Activated T-helper 2 cell treated with anti-CD3 and anti-CD28 coated beads, Interferon-gamma antibody, Interleukin-2, Interleukin-4, amounts not matched to agents 10 μg/mL and 5 μg/mL and 100 μg/mL, durations not matched to agents 14 hours and 24 hours and 36 hours (primary cell): ENCODE measurements at regions not wholly inside any gene's neighbourhood (a gene's known extent, or its start where the extent isn't known, plus 50 kb on each side); places are given as distances from the start of the nearest gene placed in this dataset.
A peak's percentile ranks its signal among the peaks of the same experiment; 100 is the strongest.
"Not testable (repeated sequence)": the region's sequence is repeated elsewhere in the genome, so short reads cannot be mapped to it uniquely, and the experiment has no call there.

Experiments used
- DNase-seq: peaks from one replicate; pipeline ENCODE4 v3.0.0; 2021; ENCODE audit warnings: low spot score
- H3K27ac Mint-ChIP-seq: one replicate; pipeline ENCODE4 v1.8.0; 2021; ENCODE audit warnings: mixed read lengths
- H3K27me3 Mint-ChIP-seq: one replicate; pipeline ENCODE4 v1.8.0; 2021; ENCODE audit warnings: low read depth, mixed read lengths
- H3K36me3 Mint-ChIP-seq: one replicate; pipeline ENCODE4 v1.8.0; 2021; ENCODE audit warnings: low read depth, mixed read lengths
- H3K4me1 Mint-ChIP-seq: one replicate; pipeline ENCODE4 v1.8.0; 2021; ENCODE audit warnings: low read depth, mixed read lengths
- H3K4me3 Mint-ChIP-seq: one replicate; pipeline ENCODE4 v1.8.0; 2021; ENCODE audit warnings: low read depth, mild to moderate bottlenecking, moderate library complexity, mixed read lengths
- H3K9me3 Mint-ChIP-seq: one replicate; pipeline ENCODE4 v1.8.0; 2021; ENCODE audit warnings: mixed read lengths
- intact Hi-C: fragments of 100-400 bp; cut with micrococcal nuclease; formaldehyde crosslinking; loops from one replicate; pipeline ENCODE4 v1.15.1; 2023

DNA sequence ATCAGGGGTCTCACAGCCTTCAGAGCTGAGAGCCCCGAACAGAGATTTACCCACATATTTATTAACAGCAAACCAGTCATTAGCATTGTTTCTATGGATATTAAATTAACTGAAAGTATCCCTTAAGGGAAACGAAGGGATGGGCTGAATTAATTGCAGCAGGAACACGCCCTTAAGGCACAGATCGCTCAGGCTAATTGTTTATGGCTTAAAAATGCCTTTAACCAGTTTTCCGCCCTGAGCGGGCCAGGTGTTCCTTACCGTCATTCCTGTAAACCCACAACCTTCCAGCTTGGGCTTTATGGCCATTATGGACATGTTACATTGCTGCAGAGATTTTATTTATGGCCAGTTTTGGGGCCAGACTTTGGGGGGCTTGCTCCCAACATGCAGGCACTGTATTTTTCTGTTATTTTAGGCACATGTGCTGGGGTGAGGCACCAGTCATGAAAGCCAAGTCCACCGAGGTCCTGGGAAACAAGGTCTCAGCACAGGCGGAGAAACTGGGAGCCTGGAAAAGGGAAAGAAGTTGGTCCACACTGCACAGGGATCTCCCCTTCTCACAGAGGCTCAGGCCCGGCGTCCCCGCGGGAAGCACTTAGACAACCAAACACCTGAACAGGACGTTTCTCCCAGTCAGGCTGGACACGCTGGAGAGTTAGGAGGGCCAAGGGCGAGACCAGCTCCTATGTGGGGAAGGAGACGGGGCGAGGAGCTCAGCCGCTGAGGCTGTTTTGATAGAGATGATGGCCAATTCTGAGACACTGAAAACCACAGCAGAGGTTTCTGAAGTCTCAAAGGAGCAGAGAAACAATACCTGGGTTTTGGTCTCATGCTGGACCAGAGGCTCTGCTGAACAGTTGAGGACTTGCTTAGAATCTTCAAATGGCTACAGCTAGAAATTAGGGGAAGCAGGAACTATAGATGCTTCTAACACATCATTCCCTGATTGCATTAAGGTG lies 86.7 kb downstream of the TMEM18 start:
- peaks cover 16% of the 10 kb centered on the region for H3K27me3 Mint-ChIP-seq
- intact Hi-C loops: no loop called here
- DNase-seq: no peak
- H3K4me1 Mint-ChIP-seq: peaks cover 2% of the 10 kb centered on the region
- H3K9me3 Mint-ChIP-seq: no peaks in the 10 kb centered on the region
- no peaks in the 10 kb centered on the region for H3K36me3 Mint-ChIP-seq
- no peak overlapping the region for H3K4me3 Mint-ChIP-seq
- H3K27ac Mint-ChIP-seq: no peak overlapping the region

DNA sequence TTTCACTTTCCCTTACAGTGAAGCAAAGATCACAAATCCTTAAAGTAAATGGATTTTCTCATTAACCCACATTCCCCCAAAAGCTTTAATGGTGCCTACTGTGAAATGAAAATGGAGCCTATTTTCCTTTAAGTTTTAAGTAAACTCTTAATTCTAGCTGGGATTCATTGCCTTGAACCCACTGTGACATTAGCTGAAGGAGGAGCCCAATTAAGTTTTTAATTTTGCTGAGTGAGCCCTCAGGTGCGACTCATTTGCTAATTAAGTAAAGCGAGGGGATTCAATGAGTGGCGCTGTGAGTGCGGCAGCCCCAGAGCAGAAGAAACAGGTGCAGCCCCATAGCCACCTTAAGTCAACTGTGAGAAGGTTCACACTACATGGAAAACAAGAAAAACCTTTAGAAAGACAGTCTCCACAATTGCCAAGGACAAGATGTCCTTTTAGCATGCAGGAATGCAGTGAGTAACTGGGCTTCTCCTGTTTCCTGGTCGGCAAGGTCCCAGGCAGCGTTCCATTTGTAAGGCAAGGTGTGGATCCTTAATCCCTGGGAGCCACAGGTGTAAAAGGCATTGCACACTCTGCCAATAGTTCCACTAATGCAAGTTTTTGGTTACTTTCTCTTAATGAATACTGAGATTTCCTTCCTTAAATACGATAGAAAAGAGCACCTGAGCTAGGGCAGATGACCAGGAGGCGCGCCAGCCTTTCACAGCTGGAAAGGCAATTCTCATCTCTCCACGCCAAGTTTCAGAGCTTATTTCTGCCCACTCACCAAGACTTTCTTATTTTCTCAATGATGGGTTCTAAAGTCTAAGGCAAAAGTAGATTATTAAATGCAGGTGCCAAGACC lies 87.7 kb downstream of the TMEM18 start:
- DNase-seq: no peak
- Mint-ChIP-seq H3K9me3 (no peaks in the 10 kb centered on the region), H3K27ac (no peak overlapping the region), H3K4me3 (no peak overlapping the region), H3K36me3 (no peaks in the 10 kb centered on the region), H3K4me1 (peaks cover 11% of the 10 kb centered on the region), H3K27me3 (peaks cover 22% of the 10 kb centered on the region)
- intact Hi-C loops: no loop called here

DNA sequence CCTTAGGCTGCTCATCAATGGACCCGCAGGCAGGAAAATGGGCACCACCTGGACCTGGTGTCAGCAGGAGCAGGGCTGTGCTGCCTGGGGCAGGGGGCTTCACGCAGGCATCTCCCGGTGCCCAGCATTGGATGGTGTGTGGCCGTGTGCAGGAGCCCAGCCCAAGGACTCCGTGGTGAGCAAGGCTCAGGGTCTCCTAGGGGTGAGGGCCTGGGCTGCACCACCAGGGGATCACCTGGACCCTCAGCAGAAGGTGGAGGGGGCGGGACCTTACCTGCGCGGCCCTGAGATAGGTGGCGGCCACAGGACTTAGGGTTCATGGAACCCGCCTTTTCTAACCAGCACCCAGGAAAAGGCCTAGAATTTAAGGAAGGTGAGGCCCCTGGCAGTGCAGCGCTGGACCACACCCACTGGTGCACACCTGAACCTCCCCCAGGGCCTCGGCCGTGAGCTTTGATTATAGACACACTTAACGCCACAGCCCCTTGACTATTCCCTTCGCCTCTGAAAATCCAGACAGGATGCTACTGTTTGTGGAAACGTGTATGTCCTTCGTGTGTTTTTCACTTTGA lies 89.0 kb downstream of the TMEM18 start:
- H3K27ac Mint-ChIP-seq: no peak overlapping the region
- intact Hi-C loops: no loop called here
- H3K9me3 Mint-ChIP-seq: no peaks in the 10 kb centered on the region
- DNase-seq: no peak
- peaks cover 26% of the 10 kb centered on the region for H3K27me3 Mint-ChIP-seq
- no peaks in the 10 kb centered on the region for H3K36me3 Mint-ChIP-seq
- H3K4me3 Mint-ChIP-seq: no peak overlapping the region
- H3K4me1 Mint-ChIP-seq: peaks cover 11% of the 10 kb centered on the region

DNA sequence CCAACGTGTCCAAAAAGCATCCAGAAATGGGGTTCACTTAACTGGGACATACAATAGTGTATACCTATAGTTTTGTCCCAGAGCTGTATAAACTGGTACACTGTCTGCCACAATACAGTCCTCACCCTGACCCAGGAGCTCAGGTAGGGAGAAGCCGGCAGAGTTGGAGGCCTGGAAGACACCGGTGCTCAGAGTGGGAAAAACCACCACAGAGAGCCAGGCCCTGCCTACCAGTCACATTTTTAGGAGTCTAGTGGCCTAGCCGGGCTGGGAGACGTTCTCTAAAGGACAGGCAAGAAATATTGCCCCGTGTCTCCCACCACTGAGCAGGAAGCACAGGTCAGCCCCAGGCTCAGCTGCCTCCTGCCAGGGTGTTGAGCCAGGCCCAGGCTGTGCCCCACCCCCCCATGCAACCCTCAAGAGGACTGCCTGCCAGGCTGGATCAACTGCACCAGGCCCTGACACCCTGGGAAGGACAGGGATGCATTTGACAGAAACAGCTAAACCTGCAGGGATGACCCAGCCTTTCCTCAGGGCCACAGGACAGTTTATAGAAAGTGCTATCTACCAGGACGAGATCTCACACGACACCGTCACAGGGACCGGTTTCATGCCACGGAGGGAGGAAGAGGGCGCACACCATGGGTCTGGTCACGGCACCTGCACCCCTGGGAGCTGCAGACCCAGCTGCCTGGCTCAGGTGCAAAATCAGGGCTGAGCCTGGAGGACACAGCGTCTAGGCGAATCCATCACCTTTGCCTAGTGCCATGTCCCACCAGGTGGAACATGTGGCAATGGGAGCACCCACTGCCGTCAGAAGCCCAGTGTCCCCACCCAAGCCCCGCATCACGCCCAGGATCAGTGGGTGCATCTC lies 89.9 kb downstream of the TMEM18 start:
- Mint-ChIP-seq H3K4me1 (peaks cover 11% of the 10 kb centered on the region), H3K27me3 (peaks cover 24% of the 10 kb centered on the region), H3K9me3 (no peaks in the 10 kb centered on the region), H3K4me3 (no peak overlapping the region), H3K27ac (no peak overlapping the region), H3K36me3 (no peaks in the 10 kb centered on the region)
- no peak for DNase-seq
- intact Hi-C loops: no loop called here

DNA sequence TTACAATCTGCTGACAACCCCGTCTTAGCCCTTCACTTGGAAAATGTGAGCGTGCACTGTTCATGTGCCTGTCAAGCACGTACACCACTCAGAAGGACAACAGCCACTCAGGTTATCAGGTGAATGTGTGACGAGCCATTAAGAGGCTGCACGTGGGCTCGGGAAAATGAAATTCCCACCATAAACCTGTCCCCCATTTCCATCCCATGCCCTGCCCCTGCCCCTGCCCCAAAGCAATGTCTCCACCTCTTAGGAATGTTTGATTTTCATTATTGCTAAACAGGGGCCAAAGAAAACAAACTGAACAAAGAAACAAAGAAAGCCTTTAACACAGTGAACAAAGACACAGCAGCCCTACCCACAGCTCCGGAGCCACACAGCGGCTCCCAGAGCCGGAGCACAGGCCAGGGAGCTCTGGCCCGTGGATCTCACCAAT lies 90.5 kb downstream of the TMEM18 start:
- DNase-seq: no peak
- peaks cover 24% of the 10 kb centered on the region for H3K27me3 Mint-ChIP-seq

DNA sequence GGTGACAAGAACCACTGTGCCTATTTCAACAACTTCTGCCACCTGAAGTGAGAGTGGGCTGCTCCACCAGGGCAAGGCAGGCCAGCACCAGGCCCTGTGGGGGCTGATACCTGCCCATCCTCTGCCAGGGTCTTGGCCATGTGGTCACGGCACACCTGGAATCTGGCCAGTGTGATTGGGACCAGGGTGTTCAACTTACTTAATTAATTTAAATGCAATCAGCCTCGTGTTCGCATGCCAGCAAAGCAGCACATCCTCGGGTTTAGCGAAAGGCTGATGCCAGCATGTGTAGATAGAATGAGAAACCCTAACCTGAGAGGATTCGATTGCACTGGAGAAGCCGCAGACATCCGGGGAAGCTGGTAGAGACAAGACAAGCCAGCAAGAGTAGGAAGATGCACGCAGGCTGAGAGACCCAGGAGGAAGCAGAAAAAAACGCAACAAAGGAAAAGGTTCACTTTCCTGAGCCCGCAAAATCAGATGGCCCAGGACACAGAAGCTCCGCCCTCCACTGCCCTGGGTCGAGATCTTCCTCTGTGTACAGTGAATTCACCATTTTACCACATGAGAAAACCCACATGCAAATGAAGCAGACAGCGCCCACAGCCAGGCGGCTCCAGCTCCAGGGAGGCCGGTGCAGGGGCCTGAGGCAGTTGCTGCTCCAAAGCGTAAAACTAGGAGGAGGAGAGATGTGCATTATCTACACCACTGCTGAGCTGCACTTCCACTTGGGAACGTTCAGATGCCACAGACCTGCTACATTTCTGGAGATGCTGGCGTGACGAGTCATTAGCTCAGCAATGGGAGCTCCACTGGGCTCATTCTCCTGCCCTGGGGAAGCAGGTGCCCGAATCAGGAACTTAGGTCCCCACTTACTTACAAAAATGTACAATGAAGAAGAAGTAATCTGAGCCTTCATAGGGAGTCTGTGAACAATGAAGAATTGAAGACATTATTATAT lies 92.1 kb downstream of the TMEM18 start:
- peak; percentile 53 for DNase-seq
- H3K27ac Mint-ChIP-seq: no peak overlapping the region
- peak overlapping the region; percentile 20 for H3K4me3 Mint-ChIP-seq
- peaks cover 11% of the 10 kb centered on the region for H3K4me1 Mint-ChIP-seq
- no peaks in the 10 kb centered on the region for H3K36me3 Mint-ChIP-seq
- no peaks in the 10 kb centered on the region for H3K9me3 Mint-ChIP-seq
- intact Hi-C loops: no loop called here
- H3K27me3 Mint-ChIP-seq: peaks cover 23% of the 10 kb centered on the region

More for the DNA sequence above, 90.5 kb downstream of the TMEM18 start:
- peaks cover 11% of the 10 kb centered on the region for H3K4me1 Mint-ChIP-seq
- H3K36me3 Mint-ChIP-seq: no peaks in the 10 kb centered on the region
- H3K27ac Mint-ChIP-seq: no peak overlapping the region
- intact Hi-C loops: no loop called here
- no peaks in the 10 kb centered on the region for H3K9me3 Mint-ChIP-seq
- H3K4me3 Mint-ChIP-seq: no peak overlapping the region

DNA sequence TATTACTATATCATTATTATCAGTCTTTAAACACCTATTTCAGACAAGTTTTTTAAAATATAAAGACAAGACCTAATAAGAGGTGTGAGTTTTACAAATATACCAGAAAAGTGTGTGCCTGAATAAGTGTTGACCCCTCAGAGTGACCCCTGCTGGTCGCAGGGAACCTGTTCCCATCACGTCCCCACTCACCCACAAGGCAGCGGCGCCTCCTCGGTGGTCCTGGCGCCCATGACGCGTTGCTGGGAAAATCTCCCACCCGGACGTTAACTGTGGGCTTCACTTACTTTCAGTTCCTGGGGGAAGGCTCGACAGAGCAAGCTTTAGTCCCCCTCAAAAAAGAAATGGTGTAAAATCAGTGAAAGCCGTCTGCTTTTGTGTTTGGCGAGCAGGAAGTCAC lies 93.5 kb downstream of the TMEM18 start:
- H3K27ac Mint-ChIP-seq: no peak overlapping the region
- intact Hi-C loops: no loop called here
- H3K27me3 Mint-ChIP-seq: peaks cover 20% of the 10 kb centered on the region
- no peak overlapping the region for H3K4me3 Mint-ChIP-seq
- no peak for DNase-seq
- peaks cover 11% of the 10 kb centered on the region for H3K4me1 Mint-ChIP-seq
- H3K9me3 Mint-ChIP-seq: no peaks in the 10 kb centered on the region
- no peaks in the 10 kb centered on the region for H3K36me3 Mint-ChIP-seq

DNA sequence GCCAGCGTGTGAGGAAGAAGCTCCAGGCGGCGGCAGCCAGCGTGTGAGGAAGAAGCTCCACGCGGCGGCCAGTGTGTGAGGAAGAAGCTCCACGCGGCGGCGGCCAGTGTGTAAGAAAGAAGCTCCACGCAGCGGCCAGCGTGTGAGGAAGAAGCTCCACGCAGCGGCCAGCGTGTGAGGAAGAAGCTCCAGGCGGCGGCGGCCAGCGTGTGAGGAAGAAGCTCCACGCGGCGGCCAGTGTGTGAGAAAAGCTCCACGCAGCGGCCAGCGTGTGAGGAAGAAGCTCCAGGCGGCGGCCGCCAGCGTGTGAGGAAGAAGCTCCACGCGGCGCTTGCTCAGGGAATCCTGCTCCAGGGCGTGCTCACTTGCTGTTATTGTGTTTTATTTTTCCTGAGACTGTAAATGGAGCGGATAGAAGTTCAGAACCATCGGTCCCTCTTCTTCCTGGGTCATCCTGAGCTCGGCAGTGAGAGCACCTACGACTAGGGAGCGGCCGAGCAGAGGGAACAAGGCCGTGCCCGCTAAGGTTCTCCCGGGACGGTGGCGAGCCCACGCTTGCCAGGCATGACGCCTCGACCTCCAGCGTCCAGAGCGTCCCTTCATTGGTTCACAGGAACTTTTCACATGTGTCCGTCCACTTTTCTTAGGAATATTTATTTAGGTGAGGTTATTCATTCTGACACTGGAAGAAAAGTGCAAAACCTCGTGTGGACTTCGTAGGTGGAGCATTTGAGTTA lies 94.2 kb downstream of the TMEM18 start:
- H3K4me1 Mint-ChIP-seq: peaks cover 11% of the 10 kb centered on the region
- intact Hi-C loops: no loop called here

DNA sequence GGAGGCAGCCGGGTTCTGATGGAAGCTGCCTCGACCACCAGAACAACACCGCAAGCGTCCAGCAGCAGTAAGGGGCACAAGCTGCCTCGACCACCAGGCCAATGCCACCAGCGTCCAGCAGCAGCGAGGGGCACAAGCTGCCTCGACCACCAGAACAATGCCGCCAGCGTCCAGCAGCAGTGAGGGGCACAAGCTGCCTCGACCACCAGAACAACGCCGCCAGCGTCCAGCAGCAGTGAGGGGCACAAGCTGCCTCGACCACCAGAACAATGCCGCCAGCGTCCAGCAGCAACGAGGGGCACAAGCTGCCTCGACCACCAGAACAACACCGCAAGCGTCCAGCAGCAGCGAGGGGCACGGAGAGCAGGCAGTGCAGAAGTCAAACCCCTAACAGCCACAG lies 94.9 kb downstream of the TMEM18 start:
- H3K9me3 Mint-ChIP-seq, H3K36me3 Mint-ChIP-seq, DNase-seq, H3K4me3 Mint-ChIP-seq, H3K27ac Mint-ChIP-seq, intact Hi-C loops: not testable (repeated sequence)
- Mint-ChIP-seq H3K4me1 (peaks cover 11% of the 10 kb centered on the region), H3K27me3 (peaks cover 19% of the 10 kb centered on the region)

More for the DNA sequence above, 94.2 kb downstream of the TMEM18 start:
- no peak overlapping the region for H3K4me3 Mint-ChIP-seq
- no peaks in the 10 kb centered on the region for H3K36me3 Mint-ChIP-seq
- no peak overlapping the region for H3K27ac Mint-ChIP-seq
- H3K27me3 Mint-ChIP-seq: peaks cover 21% of the 10 kb centered on the region
- no peak for DNase-seq
- no peaks in the 10 kb centered on the region for H3K9me3 Mint-ChIP-seq

DNA sequence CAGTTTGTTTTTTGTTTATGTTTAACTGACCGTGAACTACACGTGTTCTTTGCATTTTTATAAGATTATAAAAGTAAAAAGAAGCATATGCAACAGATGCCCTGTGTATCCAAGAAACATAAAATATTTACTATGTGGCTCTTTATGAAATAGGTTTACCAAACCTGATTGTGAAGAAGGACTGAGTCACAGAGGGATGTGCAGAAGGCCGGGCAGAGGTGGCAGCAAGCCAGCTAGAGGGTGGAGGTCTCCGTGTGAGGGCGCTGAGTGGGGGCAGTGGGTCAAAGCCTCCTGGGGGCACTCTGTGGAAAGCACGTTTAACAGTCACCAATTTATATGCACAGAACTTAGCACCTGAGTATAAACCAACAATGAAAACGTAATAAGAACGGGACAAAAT lies 97.2 kb downstream of the TMEM18 start:
- Mint-ChIP-seq H3K9me3 (peaks cover 12% of the 10 kb centered on the region), H3K4me1 (peaks cover 4% of the 10 kb centered on the region), H3K27ac (no peak overlapping the region), H3K4me3 (no peak overlapping the region), H3K27me3 (peaks cover 14% of the 10 kb centered on the region), H3K36me3 (no peaks in the 10 kb centered on the region)
- no peak for DNase-seq
- intact Hi-C loops: no loop called here

DNA sequence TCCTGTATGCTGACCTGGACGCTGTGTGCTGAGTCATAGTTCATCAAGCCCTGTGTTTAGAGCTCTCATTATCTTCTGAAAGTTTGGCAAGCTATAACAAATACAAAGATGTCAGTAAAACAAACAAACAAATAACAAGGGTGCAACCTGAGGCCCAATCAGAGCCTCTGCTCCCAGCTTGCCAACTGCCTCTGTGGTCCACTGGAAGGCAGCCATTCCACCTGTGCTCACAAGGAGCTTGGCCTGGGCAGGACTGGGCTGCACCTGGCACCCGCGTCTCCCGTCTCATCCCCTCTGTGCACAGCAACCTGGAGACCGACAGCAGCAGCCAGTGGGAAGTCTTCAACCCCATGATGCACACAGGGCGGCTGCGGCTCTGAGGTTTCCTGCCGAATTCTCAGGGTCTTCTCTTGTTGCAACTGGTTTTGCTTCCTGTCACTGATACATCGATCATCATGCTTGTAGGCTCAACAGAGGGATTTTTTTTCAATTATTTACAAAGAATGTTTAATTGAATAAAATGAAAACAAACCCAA lies 97.8 kb downstream of the TMEM18 start:
- Mint-ChIP-seq H3K4me3 (no peak overlapping the region), H3K27ac (no peak overlapping the region), H3K4me1 (no peaks in the 10 kb centered on the region), H3K9me3 (peaks cover 12% of the 10 kb centered on the region), H3K36me3 (no peaks in the 10 kb centered on the region), H3K27me3 (peaks cover 13% of the 10 kb centered on the region)
- intact Hi-C loops: no loop called here
- no peak for DNase-seq
